AG10803 (cell line): ENCODE measurements at regions not wholly inside any gene's neighbourhood (a gene's known extent, or its start where the extent isn't known, plus 50 kb on each side); places are given as distances from the start of the nearest gene placed in this dataset.
A peak's percentile ranks its signal among the peaks of the same experiment; 100 is the strongest.

Experiments used
- DNase-seq: peaks from one replicate; pipeline ENCODE4 v3.0.0; 2010; ENCODE audit warnings: low read depth
- H3K4me3 ChIP-seq: 2 replicates; pipeline ENCODE4 v1.5.1; 2011; ENCODE audit warnings: mild to moderate bottlenecking, low read length, control low read depth
- TF ChIP-seq, protein P1 (sequence below): conservative IDR thresholded peaks from 2 replicates; pipeline ENCODE4 v1.5.1; 2011; ENCODE audit warnings: mild to moderate bottlenecking, low read length, control low read depth, inconsistent platforms

DNA sequence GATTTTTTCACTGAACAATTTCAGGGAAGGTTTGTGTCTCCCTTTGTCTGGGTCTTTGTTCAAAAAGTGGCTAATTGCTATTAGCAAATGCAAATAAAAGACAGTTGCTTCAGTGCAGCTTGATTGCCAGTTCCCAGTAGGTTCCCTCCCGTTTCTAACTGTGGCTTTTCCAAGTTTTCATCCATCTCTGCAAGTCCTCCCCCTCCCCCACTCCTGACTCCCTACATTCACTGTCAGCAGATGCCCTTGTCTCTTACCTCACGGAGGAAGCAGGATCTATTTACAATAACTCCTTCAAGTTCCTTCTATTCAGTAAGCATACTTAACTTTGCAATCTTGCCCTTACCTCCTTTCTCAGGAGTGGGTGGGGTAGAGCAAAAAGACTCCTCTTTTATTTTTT lies 55.4 kb upstream of the SCEL start:
- DNase-seq = no peak
- H3K4me3 ChIP-seq = no peak overlapping the region
- TF ChIP-seq, protein P1, sequence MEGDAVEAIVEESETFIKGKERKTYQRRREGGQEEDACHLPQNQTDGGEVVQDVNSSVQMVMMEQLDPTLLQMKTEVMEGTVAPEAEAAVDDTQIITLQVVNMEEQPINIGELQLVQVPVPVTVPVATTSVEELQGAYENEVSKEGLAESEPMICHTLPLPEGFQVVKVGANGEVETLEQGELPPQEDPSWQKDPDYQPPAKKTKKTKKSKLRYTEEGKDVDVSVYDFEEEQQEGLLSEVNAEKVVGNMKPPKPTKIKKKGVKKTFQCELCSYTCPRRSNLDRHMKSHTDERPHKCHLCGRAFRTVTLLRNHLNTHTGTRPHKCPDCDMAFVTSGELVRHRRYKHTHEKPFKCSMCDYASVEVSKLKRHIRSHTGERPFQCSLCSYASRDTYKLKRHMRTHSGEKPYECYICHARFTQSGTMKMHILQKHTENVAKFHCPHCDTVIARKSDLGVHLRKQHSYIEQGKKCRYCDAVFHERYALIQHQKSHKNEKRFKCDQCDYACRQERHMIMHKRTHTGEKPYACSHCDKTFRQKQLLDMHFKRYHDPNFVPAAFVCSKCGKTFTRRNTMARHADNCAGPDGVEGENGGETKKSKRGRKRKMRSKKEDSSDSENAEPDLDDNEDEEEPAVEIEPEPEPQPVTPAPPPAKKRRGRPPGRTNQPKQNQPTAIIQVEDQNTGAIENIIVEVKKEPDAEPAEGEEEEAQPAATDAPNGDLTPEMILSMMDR = no peak

GRCh38 chr13:77479326-77479725 lies 56.2 kb upstream of the SCEL start:
- DNase-seq = no peak
- TF ChIP-seq, protein P1 = no peak
- H3K4me3 ChIP-seq = no peak overlapping the region

- DNase-seq = no peak
- TF ChIP-seq, protein P1 = no peak
- H3K4me3 ChIP-seq = no peak overlapping the region
Measured at GRCh38 chr13:77477299-77477848, 58.1 kb upstream of the SCEL start.

- no peak for DNase-seq
- TF ChIP-seq, protein P1 = no peak
- H3K4me3 ChIP-seq = no peak overlapping the region
Measured at GRCh38 chr13:77476456-77476855, 59.0 kb upstream of the SCEL start.

DNA sequence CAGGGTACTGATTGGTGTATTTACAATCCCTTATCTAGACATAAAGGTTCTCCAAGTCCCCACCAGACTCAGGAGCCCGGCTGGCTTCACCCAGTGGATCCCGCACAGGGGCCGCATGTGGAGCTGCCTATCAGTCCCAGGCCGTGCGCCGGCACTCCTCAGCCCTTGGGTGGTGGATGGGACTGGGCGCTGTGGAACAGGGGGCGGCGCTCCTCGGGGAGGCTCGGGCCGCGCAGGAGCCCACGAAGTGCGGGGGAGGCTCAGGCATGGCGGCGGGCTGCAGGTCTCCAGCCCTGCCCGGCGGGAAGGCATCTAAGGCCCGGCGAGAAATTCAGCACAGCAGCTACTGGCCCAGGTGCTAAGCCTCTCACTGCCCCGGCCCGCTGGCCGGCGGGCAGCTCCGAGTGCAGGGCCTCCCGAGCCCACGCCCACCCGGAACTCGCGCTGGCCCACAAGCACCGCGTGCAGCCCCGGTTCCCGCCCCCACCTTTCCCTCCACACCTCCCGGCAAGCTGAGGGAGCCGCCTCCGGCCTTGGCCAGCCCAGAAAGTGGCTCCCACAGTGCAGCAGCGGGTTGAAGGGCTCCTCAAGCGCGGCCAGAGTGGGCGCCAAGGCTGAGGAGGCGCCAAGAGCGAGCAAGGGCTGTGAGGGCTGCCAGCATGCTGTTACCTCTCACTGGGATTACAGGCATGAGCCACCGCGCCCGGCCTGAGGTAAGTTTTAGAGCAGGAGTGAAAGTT lies 60.0 kb upstream of the SCEL start:
- no peak overlapping the region for H3K4me3 ChIP-seq
- TF ChIP-seq, protein P1 = no peak
- DNase-seq = no peak

DNA sequence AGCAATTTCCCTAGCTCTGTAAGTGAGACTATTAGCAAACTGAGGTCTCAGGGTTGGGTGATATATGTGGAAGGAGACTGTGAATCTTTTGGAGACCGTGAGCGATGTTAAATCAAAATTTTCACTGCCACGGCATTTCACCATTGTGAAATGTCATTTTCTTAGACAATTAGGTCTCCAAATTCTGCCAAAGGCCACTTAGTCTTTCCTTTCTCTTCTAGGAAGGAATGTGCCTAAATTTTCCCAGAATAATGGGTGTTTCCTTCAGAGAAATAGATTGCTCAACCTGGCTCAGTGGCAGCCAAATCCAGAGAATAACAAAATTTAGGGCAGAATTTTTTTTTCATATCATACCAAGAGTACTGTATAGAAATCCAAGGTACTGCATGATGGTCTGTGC lies 64.5 kb upstream of the SCEL start:
- TF ChIP-seq, protein P1 = no peak
- H3K4me3 ChIP-seq = no peak overlapping the region
- peak; percentile 48 for DNase-seq

- DNase-seq = no peak
- H3K4me3 ChIP-seq = no peak overlapping the region
- TF ChIP-seq, protein P1 = no peak
Measured at GRCh38 chr13:77466753-77467422, 68.6 kb upstream of the SCEL start.
